Endothelial cell of umbilical vein (primary cell): ENCODE measurements at regions not wholly inside any gene's neighbourhood (a gene's known extent, or its start where the extent isn't known, plus 50 kb on each side); places are given as distances from the start of the nearest gene placed in this dataset.

Experiments used
- GATA2 ChIP-seq: IDR thresholded peaks from 2 replicates; pipeline ENCODE4 v1.7.0; 2011; ENCODE audit warnings: low read depth, mild to moderate bottlenecking, moderate library complexity, mixed read lengths, low read length; ENCODE audit not compliant: insufficient read length, insufficient read depth
- POLR2A ChIP-seq: IDR thresholded peaks from 2 replicates; pipeline ENCODE4 v1.6.1; 2012; ENCODE audit warnings: low read depth, mild to moderate bottlenecking, control low read depth, low read length
- TF ChIP-seq, protein P1 (sequence below), 2 donors: IDR thresholded peaks; 1 replicate in 1 of 2; 2 replicates in 1 of 2; pipeline ENCODE4 v1.5.1; 2011; ENCODE audit warnings: low read length in 2 of 2, mild to moderate bottlenecking in 2 of 2, moderate library complexity in 2 of 2, control low read depth in 1 of 2, inconsistent platforms in 1 of 2, low read depth in 1 of 2; ENCODE audit not compliant: insufficient read depth in 1 of 2; ENCODE audit errors: extremely low read depth in 1 of 2
- TF ChIP-seq, protein P2 (sequence below): IDR thresholded peaks from 2 replicates; pipeline ENCODE4 v1.6.1; 2011; ENCODE audit not compliant: insufficient read depth, insufficient read length

DNA sequence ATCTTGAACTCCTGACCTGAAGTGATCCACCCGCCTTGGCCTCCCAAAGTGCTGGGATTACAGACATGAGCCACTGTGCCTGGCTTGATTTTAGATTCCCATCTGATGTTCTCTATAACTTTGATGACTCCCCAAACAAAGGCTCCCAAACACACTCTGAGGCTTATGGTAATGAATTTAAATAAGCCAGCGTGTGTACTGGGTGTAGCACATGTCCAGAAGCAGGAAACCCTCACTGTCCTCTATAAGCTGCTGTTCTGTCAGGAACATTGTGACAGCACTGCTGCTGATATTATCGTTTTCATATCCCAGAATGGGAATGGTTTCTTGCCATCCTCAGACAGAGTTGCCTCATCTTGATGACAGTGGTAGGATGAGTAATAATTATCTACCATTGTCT is 54.1 kb upstream of the SALL4 start:
- TF ChIP-seq, protein P1, sequence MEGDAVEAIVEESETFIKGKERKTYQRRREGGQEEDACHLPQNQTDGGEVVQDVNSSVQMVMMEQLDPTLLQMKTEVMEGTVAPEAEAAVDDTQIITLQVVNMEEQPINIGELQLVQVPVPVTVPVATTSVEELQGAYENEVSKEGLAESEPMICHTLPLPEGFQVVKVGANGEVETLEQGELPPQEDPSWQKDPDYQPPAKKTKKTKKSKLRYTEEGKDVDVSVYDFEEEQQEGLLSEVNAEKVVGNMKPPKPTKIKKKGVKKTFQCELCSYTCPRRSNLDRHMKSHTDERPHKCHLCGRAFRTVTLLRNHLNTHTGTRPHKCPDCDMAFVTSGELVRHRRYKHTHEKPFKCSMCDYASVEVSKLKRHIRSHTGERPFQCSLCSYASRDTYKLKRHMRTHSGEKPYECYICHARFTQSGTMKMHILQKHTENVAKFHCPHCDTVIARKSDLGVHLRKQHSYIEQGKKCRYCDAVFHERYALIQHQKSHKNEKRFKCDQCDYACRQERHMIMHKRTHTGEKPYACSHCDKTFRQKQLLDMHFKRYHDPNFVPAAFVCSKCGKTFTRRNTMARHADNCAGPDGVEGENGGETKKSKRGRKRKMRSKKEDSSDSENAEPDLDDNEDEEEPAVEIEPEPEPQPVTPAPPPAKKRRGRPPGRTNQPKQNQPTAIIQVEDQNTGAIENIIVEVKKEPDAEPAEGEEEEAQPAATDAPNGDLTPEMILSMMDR (IDR thresholded peaks at IDR 0.05; ENCODE audit: extremely low read depth in 1 of 2, insufficient read depth in 1 of 2, low read depth in 1 of 2, low read length in 2 of 2), result no peak
- TF ChIP-seq, protein P2, sequence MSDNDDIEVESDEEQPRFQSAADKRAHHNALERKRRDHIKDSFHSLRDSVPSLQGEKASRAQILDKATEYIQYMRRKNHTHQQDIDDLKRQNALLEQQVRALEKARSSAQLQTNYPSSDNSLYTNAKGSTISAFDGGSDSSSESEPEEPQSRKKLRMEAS, result no peak
- TF ChIP-seq POLR2A (no peak), GATA2 (no peak)
